ENCODE measurements at regions not wholly inside any gene's neighbourhood (a gene's known extent, or its start where the extent isn't known, plus 50 kb on each side); places are given as distances from the start of the nearest gene placed in this dataset.

DNA sequence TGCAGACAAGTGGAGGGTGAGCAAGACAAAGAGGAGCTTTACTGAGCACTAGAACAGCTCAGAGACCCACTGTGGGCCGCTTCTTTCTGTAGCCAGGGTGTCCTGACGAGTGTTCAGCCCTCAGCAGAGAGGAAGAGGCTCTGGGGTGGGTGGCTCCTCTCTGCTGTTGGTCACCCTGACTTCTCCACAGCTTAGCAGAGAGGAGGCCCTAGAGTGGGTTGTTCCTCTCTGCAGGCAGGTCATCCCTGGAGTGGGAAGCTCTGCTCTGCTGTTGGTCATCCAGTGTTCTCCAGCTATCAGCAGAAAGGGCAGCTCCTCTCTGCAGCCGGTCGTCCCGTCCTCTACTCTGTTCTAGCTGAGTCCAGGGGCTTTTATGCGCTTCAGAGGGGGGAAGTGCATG is 286.5 kb downstream of the ICOS start:
- 82 to 95% methylated on average over 6 of the region's 6 CpGs for WGBS, 2 donors

DNA sequence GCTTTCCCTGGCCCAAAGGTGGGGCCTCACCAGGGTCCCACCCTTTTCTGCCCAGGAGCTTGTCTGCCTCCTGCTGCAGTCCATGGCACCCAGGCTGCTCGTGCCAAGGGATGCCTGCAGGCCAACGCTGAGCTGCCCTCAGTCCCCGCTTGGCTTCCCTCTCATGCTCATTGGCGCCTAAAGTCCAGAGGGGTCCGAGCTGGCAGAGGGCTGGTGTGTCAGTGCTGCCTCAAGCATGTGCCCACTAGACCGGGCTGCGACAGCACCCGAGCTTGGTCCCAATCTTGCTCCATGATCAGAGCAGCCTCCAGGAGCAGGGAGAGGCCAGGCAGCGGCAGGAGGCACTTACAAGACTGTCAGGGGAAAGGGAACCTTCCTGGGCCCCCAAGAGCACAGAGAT is 287.0 kb downstream of the ICOS start:
- DNase-seq (ENCODE audit: low spot score in 2 of 2): no peak
- 95 to 97% methylated on average over 5 to 9 of the region's 9 CpGs for WGBS, 2 donors
- intact Hi-C loops (cut with DNase I; ENCODE audit: low total_unique reads): no loop called here
- no peak for TF ChIP-seq POLR2A (IDR thresholded peaks at IDR 0.05)
- TF ChIP-seq, protein P1, sequence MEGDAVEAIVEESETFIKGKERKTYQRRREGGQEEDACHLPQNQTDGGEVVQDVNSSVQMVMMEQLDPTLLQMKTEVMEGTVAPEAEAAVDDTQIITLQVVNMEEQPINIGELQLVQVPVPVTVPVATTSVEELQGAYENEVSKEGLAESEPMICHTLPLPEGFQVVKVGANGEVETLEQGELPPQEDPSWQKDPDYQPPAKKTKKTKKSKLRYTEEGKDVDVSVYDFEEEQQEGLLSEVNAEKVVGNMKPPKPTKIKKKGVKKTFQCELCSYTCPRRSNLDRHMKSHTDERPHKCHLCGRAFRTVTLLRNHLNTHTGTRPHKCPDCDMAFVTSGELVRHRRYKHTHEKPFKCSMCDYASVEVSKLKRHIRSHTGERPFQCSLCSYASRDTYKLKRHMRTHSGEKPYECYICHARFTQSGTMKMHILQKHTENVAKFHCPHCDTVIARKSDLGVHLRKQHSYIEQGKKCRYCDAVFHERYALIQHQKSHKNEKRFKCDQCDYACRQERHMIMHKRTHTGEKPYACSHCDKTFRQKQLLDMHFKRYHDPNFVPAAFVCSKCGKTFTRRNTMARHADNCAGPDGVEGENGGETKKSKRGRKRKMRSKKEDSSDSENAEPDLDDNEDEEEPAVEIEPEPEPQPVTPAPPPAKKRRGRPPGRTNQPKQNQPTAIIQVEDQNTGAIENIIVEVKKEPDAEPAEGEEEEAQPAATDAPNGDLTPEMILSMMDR (IDR thresholded peaks at IDR 0.05): no peak
- H3K4me3 ChIP-seq (ENCODE audit: low read depth, poor library complexity, severe bottlenecking): no peak overlapping the region

More for the DNA sequence above, 286.5 kb downstream of the ICOS start:
- H3K4me3 ChIP-seq (ENCODE audit: low read depth, poor library complexity, severe bottlenecking): no peak overlapping the region
- TF ChIP-seq, protein P1 (IDR thresholded peaks at IDR 0.05): no peak
- TF ChIP-seq POLR2A (IDR thresholded peaks at IDR 0.05): no peak
- no peak for DNase-seq (ENCODE audit: low spot score in 2 of 2)
- intact Hi-C loops (cut with DNase I; ENCODE audit: low total_unique reads): no loop called here

DNA sequence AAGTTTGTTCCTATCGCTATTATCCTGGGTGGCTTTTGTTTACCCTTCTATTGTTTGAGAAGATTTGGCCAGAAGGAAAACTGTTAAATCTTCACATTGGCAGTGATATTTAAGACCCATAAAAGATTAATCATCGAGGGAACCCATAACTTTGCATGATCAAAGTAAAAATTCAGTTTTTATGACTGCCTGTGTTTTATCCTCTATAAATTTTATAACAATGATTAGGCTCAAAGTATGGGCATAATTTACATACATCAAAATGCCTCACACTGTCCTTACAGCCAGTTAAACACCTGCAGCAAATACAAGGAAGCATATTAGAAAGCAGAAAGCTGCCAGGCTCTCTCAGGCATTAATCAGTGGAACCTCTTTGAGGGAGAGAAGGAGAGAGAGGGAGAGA is 289.1 kb downstream of the ICOS start:
- DNase-seq (ENCODE audit: low spot score in 2 of 2): no peak
- 51 to 52% methylated on average over 2 of the region's 2 CpGs for WGBS, 2 donors
- no peak overlapping the region for H3K4me3 ChIP-seq (ENCODE audit: low read depth, poor library complexity, severe bottlenecking)
- intact Hi-C loops (cut with DNase I; ENCODE audit: low total_unique reads): no loop called here
- TF ChIP-seq, protein P1 (IDR thresholded peaks at IDR 0.05): no peak

DNA sequence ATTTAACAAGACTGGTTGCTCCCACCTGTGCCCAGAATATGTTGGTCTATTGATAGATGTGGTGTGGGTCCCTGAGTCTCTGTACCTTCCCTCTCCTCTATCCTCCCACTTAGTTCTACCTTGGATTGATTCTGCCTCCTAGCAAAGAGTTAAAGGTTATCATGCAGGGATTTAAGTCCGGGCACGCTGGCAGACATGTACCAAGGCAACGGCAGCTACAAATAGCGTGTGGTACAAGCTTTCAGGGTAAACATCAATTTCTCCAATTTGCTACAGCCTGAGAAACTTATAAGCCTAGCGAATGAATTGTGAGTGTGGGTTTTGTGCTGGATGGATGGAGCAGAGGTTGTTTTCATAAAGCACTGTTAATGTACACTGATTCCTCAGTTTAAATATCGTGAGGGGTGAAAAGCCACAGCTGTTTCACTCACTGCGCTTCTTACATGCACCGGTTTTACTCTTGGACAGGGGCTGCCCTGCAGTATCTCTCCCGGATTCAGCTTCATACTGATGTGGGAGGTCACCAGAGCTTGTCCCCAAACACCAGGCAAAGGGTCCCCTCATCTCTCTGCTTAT is 289.8 kb downstream of the ICOS start:
- no peak for TF ChIP-seq POLR2A (IDR thresholded peaks at IDR 0.05)
- TF ChIP-seq, protein P1 (IDR thresholded peaks at IDR 0.05): no peak
- no peak overlapping the region for H3K4me3 ChIP-seq (ENCODE audit: low read depth, poor library complexity, severe bottlenecking)
- no peak for DNase-seq (ENCODE audit: low spot score in 2 of 2)
- 56 to 67% methylated on average over 9 of the region's 9 CpGs for WGBS, 2 donors
- intact Hi-C loops (cut with DNase I; ENCODE audit: low total_unique reads): no loop called here

DNA sequence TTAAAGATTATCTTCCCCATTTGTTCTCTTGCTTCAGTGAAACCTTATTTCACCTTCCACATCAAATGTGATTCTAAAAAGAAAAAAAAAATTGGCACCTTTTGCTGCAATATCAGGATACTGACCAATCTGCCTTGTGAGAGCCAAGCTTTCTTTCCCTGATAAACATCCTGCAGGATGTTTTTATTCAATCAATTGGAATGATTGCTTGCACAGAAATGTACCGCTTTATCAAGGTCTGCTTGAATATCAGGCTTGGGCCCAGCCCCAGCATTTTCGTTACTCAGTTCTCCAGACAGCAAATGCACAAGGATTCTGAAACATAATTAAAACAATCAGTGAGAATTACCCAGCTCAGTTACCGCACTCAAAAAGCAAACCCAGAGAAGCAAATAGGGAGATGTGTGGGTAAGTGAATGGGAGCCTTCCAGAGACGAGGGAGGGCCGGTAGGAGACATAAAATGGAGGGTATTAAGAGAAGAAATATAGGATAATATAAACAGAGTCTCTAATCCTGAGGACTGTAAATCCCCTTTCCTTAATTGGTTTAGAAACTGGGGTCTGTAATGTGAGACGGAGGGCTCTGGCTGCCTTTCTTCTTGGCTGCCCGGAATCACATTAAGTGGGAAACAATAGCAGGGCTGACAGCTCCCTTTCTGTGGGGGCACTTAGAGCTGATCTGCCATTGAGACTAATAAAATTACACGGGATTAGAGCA is 291.8 kb downstream of the ICOS start:
- intact Hi-C loops (cut with DNase I; ENCODE audit: low total_unique reads): no loop called here
- DNase-seq (ENCODE audit: low spot score in 2 of 2): no peak

More for the DNA sequence above, 291.8 kb downstream of the ICOS start:
- no peak overlapping the region for H3K4me3 ChIP-seq (ENCODE audit: low read depth, poor library complexity, severe bottlenecking)
- WGBS, 2 donors: 67 to 74% methylated on average over 8 of the region's 8 CpGs
- no peak for TF ChIP-seq POLR2A (IDR thresholded peaks at IDR 0.05)
- TF ChIP-seq, protein P1 (IDR thresholded peaks at IDR 0.05): no peak

Measured in lower leg skin (tissue), 4 donors.